Activated naive CD4-positive, alpha-beta T cell treated with anti-CD3 and anti-CD28 coated beads, Interleukin-2, amount 50 U/mL, for 24 hours (primary cell): ENCODE measurements at regions not wholly inside any gene's neighbourhood (a gene's known extent, or its start where the extent isn't known, plus 50 kb on each side); places are given as distances from the start of the nearest gene placed in this dataset.

Source experiments
- H3K27ac Mint-ChIP-seq: one replicate; pipeline ENCODE4 v1.8.0; 2021; ENCODE audit warnings: mild to moderate bottlenecking, mixed read lengths
- H3K27me3 Mint-ChIP-seq: one replicate; pipeline ENCODE4 v1.8.0; 2021; ENCODE audit warnings: mixed read lengths
- H3K36me3 Mint-ChIP-seq: one replicate; pipeline ENCODE4 v1.8.0; 2021; ENCODE audit warnings: mixed read lengths
- H3K4me1 Mint-ChIP-seq: one replicate; pipeline ENCODE4 v1.8.0; 2021; ENCODE audit warnings: mixed read lengths
- H3K4me3 Mint-ChIP-seq: one replicate; pipeline ENCODE4 v1.8.0; 2021; ENCODE audit warnings: mild to moderate bottlenecking, mixed read lengths
- H3K9me3 Mint-ChIP-seq: one replicate; pipeline ENCODE4 v1.8.0; 2021; ENCODE audit warnings: mixed read lengths

DNA sequence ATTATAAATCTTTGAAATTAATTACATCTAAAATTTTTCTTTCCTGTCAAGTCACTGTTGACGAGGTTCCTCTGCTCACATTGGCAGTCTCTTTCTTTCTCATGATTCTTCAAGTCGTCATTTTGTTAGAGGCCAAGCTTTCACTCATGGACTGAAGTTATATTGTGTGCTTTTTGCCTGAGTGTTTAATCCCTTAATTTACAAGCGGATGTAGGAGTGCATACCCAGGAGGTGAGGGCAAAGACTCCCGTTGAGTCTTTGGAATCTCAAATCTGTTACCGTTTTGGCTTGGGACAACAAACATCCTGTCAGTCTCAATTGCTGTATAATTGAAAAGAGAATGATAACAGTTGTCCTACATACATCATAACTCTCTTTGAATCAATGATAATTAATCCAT is 345.0 kb downstream of the TRIML1 start:
- Mint-ChIP-seq H3K4me3 (no peak overlapping the region), H3K9me3 (peaks cover 17% of the 10 kb centered on the region), H3K4me1 (no peaks in the 10 kb centered on the region), H3K36me3 (no peaks in the 10 kb centered on the region), H3K27ac (no peak overlapping the region), H3K27me3 (no peaks in the 10 kb centered on the region)

DNA sequence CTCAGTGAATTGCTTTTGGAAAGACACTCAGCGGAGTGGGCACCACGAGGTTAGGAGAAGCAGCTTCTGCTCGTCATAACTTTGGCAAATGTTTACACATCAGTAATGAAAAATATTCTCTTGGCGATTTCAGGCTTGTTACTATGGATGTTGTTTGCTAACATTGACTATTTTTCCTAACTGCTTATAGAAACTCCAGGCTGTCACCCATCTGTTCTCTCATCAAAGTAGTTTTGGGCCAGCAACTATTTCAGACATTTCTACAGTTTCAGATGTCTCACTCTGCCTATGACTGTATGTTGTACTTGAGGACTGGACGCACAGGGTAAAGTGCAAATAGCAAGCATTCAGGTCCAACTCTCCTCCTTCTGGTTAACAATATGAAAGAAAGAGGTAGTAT is 346.7 kb downstream of the TRIML1 start:
- Mint-ChIP-seq H3K4me1 (no peaks in the 10 kb centered on the region), H3K4me3 (no peak overlapping the region), H3K27me3 (no peaks in the 10 kb centered on the region), H3K27ac (no peak overlapping the region), H3K9me3 (peaks cover 24% of the 10 kb centered on the region), H3K36me3 (no peaks in the 10 kb centered on the region)

DNA sequence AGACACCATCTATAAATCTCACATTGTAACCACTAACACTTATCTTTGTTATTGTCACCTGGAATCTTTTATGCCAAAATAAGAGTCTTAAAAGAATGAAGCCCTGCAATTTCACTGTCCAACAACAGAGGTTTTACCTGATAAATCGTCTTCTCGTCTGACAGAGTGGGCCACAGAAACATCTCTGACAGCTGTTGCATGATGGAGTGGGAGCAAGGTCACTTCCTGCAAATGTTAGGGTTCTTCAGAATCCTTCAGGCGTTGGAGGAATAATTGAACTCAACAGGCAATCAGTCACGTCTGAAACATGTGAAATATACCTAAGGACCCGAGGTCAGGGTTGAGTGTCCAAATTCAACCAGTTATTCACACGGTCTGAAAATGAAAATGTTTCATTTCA is 353.6 kb downstream of the TRIML1 start:
- no peak overlapping the region for H3K27ac Mint-ChIP-seq
- no peaks in the 10 kb centered on the region for H3K27me3 Mint-ChIP-seq
- H3K36me3 Mint-ChIP-seq: no peaks in the 10 kb centered on the region
- H3K4me3 Mint-ChIP-seq: no peak overlapping the region
- no peaks in the 10 kb centered on the region for H3K4me1 Mint-ChIP-seq
- H3K9me3 Mint-ChIP-seq: peaks cover 17% of the 10 kb centered on the region

DNA sequence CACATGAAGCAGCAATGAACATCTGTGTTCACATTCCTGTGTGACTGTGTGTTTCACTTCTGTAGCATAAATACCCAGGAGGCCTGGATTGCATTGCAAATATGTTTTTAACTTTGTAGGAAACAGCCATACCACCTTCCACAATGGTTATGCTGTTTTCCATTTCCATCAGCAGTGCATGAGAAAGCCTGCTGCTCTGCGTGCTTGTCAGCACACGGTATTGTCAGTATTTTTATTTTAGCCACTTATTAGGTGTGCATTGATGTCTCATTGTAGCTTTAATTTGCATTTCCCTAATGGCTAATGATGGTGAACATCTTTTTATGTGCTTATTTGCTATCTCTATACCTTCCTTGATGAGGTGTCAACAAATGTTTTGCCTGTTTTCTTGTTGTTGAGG is 355.9 kb downstream of the TRIML1 start:
- Mint-ChIP-seq H3K27ac (no peak overlapping the region), H3K27me3 (no peaks in the 10 kb centered on the region), H3K4me1 (no peaks in the 10 kb centered on the region), H3K4me3 (no peak overlapping the region), H3K36me3 (no peaks in the 10 kb centered on the region), H3K9me3 (peaks cover 14% of the 10 kb centered on the region)

DNA sequence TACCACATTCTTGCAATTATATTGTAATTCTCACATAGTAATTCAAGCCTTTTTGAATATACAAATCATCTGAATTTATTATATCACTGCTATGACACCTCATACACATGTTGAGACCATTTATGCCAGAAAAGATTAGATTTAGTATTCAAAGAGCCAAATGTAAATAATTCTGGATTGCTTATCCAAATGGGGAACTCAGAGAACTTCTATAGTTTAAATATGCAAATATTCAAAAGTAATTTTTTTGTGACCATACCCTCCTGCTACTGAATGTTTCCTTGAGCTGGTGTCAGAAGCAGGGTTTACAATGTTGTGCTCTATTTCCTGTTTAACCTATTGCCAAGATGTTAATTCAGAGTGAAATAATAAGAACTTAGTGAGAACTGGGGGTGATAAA is 372.2 kb downstream of the TRIML1 start:
- H3K4me3 Mint-ChIP-seq: no peak overlapping the region
- no peaks in the 10 kb centered on the region for H3K36me3 Mint-ChIP-seq
- peaks cover 28% of the 10 kb centered on the region for H3K9me3 Mint-ChIP-seq
- no peaks in the 10 kb centered on the region for H3K27me3 Mint-ChIP-seq
- H3K4me1 Mint-ChIP-seq: no peaks in the 10 kb centered on the region
- no peak overlapping the region for H3K27ac Mint-ChIP-seq

DNA sequence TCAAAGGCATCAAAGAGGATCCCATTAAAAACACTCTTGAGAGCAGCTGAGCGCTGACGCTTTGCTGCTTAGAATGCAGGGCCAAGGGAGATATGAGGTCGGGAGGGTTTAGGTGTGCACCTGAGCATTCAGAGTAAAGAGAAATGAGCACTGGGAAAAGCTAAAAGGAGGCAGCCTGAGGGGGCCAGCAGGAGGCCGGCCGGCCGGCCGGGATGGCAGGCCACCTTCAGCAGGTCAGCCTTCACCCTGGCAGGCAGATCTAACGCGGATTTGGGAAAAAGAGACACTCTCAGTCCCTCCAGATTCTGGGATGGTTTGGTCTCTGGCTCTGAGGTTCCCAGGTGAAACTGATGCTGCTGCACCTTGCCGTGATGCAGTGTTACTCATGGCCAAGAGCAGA is 393.5 kb downstream of the TRIML1 start:
- no peaks in the 10 kb centered on the region for H3K36me3 Mint-ChIP-seq
- H3K27me3 Mint-ChIP-seq: no peaks in the 10 kb centered on the region
- no peak overlapping the region for H3K27ac Mint-ChIP-seq
- no peaks in the 10 kb centered on the region for H3K9me3 Mint-ChIP-seq
- H3K4me3 Mint-ChIP-seq: no peak overlapping the region
- H3K4me1 Mint-ChIP-seq: no peaks in the 10 kb centered on the region

DNA sequence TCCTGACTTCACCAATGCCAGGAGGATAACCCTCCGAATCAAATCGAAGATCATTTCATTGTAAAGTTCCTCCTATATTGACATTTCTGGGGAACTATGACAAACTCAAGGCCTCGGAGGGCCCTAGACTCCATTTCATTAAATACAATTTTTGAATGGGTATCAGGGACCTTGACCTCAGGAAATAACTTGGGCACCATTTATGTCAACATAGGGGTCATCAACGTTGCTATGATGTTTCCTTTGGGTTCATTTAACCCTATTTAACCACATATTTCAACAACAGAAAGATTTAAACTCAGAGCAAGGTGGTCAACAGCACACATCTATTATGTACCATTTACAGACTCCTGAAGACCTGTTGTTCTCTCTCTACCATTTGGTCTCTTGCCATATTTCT is 395.1 kb downstream of the TRIML1 start:
- H3K36me3 Mint-ChIP-seq: no peaks in the 10 kb centered on the region
- H3K27me3 Mint-ChIP-seq: no peaks in the 10 kb centered on the region
- no peak overlapping the region for H3K4me3 Mint-ChIP-seq
- H3K4me1 Mint-ChIP-seq: no peaks in the 10 kb centered on the region
- H3K9me3 Mint-ChIP-seq: peaks cover 7% of the 10 kb centered on the region
- no peak overlapping the region for H3K27ac Mint-ChIP-seq

DNA sequence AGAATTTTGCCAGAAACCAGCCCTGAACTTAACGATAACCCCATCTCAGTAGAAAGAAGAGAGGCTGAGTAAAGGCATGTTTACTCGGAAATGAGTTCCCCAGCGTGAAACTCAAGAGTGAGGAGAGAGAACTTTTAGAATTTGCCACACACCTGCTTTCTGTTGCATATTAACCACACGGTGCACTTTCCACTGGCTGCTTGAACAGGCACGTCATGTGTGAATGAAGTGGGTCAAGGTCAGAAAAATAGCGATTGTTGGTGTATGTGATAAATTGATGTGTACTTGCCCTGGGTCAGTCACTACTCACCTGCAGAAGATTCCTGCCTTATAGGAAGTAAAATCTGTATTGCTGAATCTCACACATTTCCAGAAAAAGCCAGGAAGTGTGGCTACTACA is 395.7 kb downstream of the TRIML1 start:
- H3K27me3 Mint-ChIP-seq: no peaks in the 10 kb centered on the region
- no peak overlapping the region for H3K27ac Mint-ChIP-seq
- peaks cover 12% of the 10 kb centered on the region for H3K9me3 Mint-ChIP-seq
- H3K4me3 Mint-ChIP-seq: no peak overlapping the region
- H3K4me1 Mint-ChIP-seq: no peaks in the 10 kb centered on the region
- H3K36me3 Mint-ChIP-seq: no peaks in the 10 kb centered on the region

DNA sequence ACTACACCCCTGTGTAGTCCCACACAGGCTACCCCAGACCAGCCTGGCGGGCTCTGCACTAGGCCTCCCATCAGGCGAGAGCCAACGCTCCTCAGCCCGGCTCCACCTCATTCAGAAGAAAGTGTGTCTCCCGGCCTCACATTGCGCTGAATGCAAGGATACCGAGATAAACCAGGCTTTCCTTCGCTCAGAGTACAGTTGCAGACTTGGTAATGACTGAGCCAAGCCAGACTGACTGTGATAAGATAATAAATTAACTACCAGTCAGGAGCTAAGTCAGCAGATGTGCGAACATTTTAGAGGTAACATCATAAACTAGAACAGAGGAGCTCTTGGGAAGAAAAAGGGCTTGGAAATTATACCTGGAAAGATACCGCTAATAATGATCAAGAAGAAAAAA is 397.6 kb downstream of the TRIML1 start:
- Mint-ChIP-seq H3K9me3 (peaks cover 12% of the 10 kb centered on the region), H3K4me1 (no peaks in the 10 kb centered on the region), H3K36me3 (no peaks in the 10 kb centered on the region), H3K4me3 (no peak overlapping the region), H3K27ac (no peak overlapping the region), H3K27me3 (no peaks in the 10 kb centered on the region)

DNA sequence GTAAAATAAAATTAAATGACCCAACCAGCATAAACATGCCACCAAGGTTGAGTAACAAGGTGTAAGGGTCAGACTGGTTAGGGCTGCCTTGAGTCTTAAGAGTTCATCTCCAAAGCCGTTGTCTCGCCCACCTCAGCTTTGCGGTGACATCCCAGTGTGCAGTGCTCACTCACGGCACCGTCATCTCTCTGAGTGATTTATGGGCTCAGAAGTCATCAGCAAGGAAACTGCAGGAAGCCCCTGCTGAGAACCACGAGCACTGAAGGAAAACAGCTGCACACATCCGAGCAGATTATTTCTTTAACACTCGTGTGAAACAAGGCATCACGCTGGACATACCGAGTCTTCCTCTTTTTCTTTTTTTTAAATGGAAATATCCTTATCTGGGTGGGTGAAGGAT is 411.1 kb downstream of the TRIML1 start:
- H3K27ac Mint-ChIP-seq: no peak overlapping the region
- H3K4me3 Mint-ChIP-seq: no peak overlapping the region
- peaks cover 20% of the 10 kb centered on the region for H3K9me3 Mint-ChIP-seq

DNA sequence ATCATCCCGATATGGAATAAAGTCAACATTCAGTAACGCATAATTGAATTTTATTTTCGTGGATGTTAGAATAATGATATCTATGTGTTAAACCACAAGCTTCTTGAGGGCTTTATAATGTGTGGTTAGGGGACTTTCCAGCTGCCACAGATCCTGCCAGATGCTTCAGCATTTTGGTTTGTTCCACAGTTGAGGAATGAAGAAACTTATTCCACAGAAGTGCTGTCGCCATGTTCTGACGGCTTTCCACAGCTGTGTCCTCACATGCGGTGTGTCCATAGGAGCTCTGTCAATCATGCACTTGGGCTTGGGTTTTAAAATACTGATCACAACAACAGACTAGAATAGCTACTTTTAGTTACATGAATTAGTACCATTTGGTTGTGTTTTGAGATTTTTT is 411.9 kb downstream of the TRIML1 start:
- Mint-ChIP-seq H3K36me3 (no peaks in the 10 kb centered on the region), H3K27ac (no peak overlapping the region), H3K4me3 (no peak overlapping the region), H3K9me3 (peaks cover 22% of the 10 kb centered on the region), H3K4me1 (no peaks in the 10 kb centered on the region), H3K27me3 (no peaks in the 10 kb centered on the region)

More for the DNA sequence above, 411.1 kb downstream of the TRIML1 start:
- no peaks in the 10 kb centered on the region for H3K36me3 Mint-ChIP-seq
- no peaks in the 10 kb centered on the region for H3K4me1 Mint-ChIP-seq
- H3K27me3 Mint-ChIP-seq: no peaks in the 10 kb centered on the region

DNA sequence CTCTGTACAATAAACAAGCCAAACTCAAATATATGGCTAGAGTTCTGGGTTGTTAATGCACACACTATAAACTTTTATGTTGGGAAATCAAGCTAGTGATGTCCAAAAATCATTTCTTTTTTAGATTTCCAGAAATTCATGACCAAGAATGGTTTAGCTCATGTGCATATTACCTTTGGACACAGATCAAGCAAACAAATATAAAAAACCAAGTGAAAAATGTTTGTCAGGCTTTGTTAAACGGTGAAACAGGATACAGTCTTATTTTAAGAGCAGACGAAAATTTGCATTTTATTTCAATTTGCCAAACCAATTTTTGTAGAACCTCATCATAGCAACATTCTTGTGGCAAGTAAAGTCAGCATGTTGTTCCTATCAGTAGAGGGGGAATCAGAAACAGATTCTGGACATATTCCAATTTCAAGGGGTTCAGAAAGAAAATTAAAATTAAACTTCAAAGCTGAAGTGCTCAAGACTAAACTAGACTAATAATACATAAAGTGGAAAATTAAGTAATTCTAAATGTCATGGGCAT is 413.6 kb downstream of the TRIML1 start:
- H3K27ac Mint-ChIP-seq: no peak overlapping the region
- H3K9me3 Mint-ChIP-seq: peaks cover 22% of the 10 kb centered on the region
- no peaks in the 10 kb centered on the region for H3K27me3 Mint-ChIP-seq
- no peaks in the 10 kb centered on the region for H3K4me1 Mint-ChIP-seq
- no peak overlapping the region for H3K4me3 Mint-ChIP-seq
- no peaks in the 10 kb centered on the region for H3K36me3 Mint-ChIP-seq

DNA sequence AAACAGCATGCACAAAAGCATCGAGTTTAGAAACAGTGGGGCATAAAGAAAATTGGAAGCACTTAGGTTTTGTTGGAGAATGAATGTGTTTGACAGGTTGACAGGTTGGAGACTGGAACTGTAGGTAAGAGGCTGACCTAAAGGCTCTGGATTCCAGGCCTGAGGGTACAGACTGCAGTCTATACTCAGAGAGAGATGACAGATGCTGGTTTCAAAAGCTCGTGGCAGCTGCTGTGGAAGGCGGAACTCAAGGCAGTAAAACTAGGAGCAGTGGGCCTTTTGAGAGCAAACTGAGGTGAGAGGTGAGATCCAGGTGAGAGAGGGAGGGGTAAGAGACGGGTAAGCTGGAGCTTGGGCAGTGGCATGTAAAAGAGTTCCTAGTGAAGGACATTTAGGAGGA is 415.2 kb downstream of the TRIML1 start:
- Mint-ChIP-seq H3K4me1 (no peaks in the 10 kb centered on the region), H3K36me3 (no peaks in the 10 kb centered on the region), H3K27me3 (no peaks in the 10 kb centered on the region), H3K4me3 (no peak overlapping the region), H3K9me3 (peaks cover 22% of the 10 kb centered on the region), H3K27ac (no peak overlapping the region)

DNA sequence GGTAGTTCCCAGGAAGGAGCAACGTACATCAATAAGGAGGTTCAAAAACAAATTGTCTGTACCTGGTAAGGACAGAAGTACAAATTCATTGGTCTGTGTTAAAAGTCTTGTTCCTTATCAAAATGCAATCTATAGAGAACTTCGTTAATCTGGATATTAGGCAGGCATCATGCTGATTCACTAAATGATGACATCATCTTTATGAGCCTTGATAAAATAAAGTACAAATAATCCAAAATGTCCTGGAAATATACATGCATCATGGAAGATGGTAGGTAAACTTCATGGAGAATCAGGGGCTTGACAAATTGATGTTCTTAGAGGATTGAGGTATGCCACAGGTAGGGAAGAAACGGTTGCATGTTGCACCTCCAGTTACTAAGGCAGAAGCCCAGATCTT is 433.9 kb downstream of the TRIML1 start:
- H3K27ac Mint-ChIP-seq: no peak overlapping the region
- H3K4me3 Mint-ChIP-seq: no peak overlapping the region
- no peaks in the 10 kb centered on the region for H3K27me3 Mint-ChIP-seq
- no peaks in the 10 kb centered on the region for H3K36me3 Mint-ChIP-seq
- peaks cover 13% of the 10 kb centered on the region for H3K9me3 Mint-ChIP-seq
- H3K4me1 Mint-ChIP-seq: no peaks in the 10 kb centered on the region

DNA sequence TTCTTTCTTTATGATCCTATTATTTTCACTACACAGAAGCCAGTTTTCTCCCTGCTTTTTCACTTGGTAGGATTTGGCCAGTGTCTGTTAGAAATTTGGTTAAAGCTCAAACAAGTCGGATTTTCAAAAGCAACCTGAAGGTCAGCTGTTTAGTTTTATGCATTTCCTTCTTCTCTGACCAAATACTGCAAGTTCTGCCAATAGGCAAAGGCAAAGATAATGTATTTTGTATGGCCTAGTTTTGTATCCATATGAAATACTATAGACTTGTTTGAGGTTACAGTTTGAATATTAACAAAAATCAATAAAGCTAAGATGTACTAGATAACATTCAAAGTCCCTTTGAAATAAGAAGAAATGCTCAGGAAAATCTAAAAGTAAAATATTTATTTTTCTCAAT is 439.4 kb downstream of the TRIML1 start:
- no peaks in the 10 kb centered on the region for H3K4me1 Mint-ChIP-seq
- no peaks in the 10 kb centered on the region for H3K27me3 Mint-ChIP-seq
- no peaks in the 10 kb centered on the region for H3K9me3 Mint-ChIP-seq
- no peak overlapping the region for H3K27ac Mint-ChIP-seq
- no peaks in the 10 kb centered on the region for H3K36me3 Mint-ChIP-seq
- no peak overlapping the region for H3K4me3 Mint-ChIP-seq

DNA sequence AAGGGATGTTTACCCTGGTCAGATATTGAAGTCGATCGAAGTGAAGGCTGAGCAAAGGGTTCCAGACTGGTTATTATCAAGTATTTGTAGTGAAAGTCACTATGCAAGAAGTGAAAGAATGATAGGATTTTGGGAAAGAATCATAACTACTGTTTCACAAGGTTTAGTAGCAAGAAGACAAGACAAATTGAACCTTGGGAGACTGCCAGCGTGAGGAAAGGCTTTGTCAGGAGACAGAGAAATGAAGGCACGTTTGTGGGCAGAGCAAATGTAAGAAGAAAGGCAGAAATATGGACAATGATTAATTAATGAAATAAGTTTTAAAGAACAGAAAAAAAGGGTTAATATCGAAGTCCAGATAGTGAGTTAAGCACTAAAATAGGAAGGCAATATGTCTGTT is 456.8 kb downstream of the TRIML1 start:
- no peaks in the 10 kb centered on the region for H3K36me3 Mint-ChIP-seq
- peaks cover 5% of the 10 kb centered on the region for H3K9me3 Mint-ChIP-seq
- H3K4me3 Mint-ChIP-seq: no peak overlapping the region
- no peak overlapping the region for H3K27ac Mint-ChIP-seq
- no peaks in the 10 kb centered on the region for H3K4me1 Mint-ChIP-seq
- H3K27me3 Mint-ChIP-seq: no peaks in the 10 kb centered on the region

DNA sequence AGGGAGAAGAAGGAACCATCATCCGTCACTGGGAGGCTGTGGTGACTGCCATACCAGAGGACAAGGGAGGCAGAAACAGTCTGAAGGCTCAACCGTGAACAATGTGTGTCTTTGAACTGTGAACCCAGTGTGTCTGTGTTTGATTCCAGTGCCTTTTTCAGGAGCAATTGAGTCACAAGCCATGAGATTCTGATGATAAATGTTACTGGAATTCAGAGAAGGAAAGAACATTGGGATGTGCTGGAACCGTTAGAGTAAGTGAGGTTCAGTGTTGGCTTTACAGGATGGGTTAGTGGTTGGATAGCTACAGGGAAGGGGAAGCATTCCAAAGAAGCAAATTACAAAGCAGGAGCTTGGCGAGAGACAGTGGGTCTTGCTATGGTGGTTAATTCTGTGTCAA is 464.4 kb downstream of the TRIML1 start:
- no peaks in the 10 kb centered on the region for H3K4me1 Mint-ChIP-seq
- H3K4me3 Mint-ChIP-seq: no peak overlapping the region
- no peaks in the 10 kb centered on the region for H3K36me3 Mint-ChIP-seq
- H3K27me3 Mint-ChIP-seq: no peaks in the 10 kb centered on the region
- peaks cover 10% of the 10 kb centered on the region for H3K9me3 Mint-ChIP-seq
- no peak overlapping the region for H3K27ac Mint-ChIP-seq
